SKM-1 treated with dmso at 0.1 percent for 144 hours (cell line): ENCODE measurements at regions not wholly inside any gene's neighbourhood (a gene's known extent, or its start where the extent isn't known, plus 50 kb on each side); places are given as distances from the start of the nearest gene placed in this dataset.
A peak's percentile ranks its signal among the peaks of the same experiment; 100 is the strongest.

Source experiments
- DNase-seq: peaks from one replicate; lab custom pipeline; 2025; ENCODE audit not compliant: unreplicated experiment; lab: John Stamatoyannopoulos, UW

- DNase-seq: peak; percentile 65
Measured at GRCh38 chr13:23980160-23980551, 82.9 kb upstream of the C1QTNF9B start.

GRCh38 chr13:23983671-23984070 lies 86.4 kb upstream of the C1QTNF9B start:
- DNase-seq: no peak

- DNase-seq: no peak
Measured at GRCh38 chr13:23984546-23984945, 87.2 kb upstream of the C1QTNF9B start.

GRCh38 chr13:23985060-23985459 lies 87.8 kb upstream of the C1QTNF9B start:
- DNase-seq: no peak

GRCh38 chr13:23985839-23986238 lies 88.5 kb upstream of the C1QTNF9B start:
- no peak for DNase-seq

GRCh38 chr13:23986619-23987018 lies 89.3 kb upstream of the C1QTNF9B start:
- no peak for DNase-seq

- DNase-seq: no peak
Measured at GRCh38 chr13:23987331-23987894, 90.1 kb upstream of the C1QTNF9B start.

- no peak for DNase-seq
Measured at GRCh38 chr13:23988546-23989122, 91.3 kb upstream of the C1QTNF9B start.

GRCh38 chr13:23990455-23990854 lies 93.2 kb upstream of the C1QTNF9B start:
- DNase-seq: no peak

- DNase-seq: no peak
Measured at GRCh38 chr13:23991119-23991518, 93.8 kb upstream of the C1QTNF9B start.

- no peak for DNase-seq
Measured at GRCh38 chr13:23992781-23993679, 95.7 kb upstream of the C1QTNF9B start.

- no peak for DNase-seq
Measured at GRCh38 chr13:23993680-23993985, 96.3 kb upstream of the C1QTNF9B start.

- no peak for DNase-seq
Measured at GRCh38 chr13:23995283-23996073, 98.2 kb upstream of the C1QTNF9B start.

- no peak for DNase-seq
Measured at GRCh38 chr13:23996456-23996855, 99.2 kb upstream of the C1QTNF9B start.

GRCh38 chr13:23999424-23999823 lies 102.1 kb upstream of the C1QTNF9B start:
- no peak for DNase-seq

GRCh38 chr13:24002206-24002815 lies 105.0 kb upstream of the C1QTNF9B start:
- no peak for DNase-seq

- DNase-seq: no peak
Measured at GRCh38 chr13:24004142-24004899, 107.0 kb upstream of the C1QTNF9B start.

- DNase-seq: no peak
Measured at GRCh38 chr13:24004971-24005370, 107.7 kb upstream of the C1QTNF9B start.

GRCh38 chr13:24005755-24006281 lies 108.5 kb upstream of the C1QTNF9B start:
- no peak for DNase-seq
